ENCODE measurements at regions not wholly inside any gene's neighbourhood (a gene's known extent, or its start where the extent isn't known, plus 50 kb on each side); places are given as distances from the start of the nearest gene placed in this dataset.

DNA sequence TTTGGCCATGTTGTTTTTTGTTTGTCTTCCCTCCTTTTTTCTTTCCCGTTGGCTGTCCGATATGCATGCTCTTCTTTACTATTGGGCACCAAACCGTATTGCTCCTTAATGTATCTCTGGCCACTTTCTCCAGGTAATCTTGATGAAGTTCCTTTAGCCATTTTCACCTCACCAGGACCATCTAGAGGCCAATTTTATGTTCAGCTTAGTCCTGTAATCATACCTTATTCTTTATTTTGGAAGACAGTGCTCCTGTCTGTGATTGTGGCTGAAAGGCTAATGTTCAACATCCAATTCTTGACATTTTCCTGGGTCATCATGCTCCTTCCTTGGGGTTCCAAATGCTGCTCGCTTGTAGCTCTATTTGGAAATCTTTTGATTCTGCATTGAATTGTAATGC is 169.5 kb downstream of the S1PR1 start:
- TF ChIP-seq TEAD4 (IDR thresholded peaks at IDR 0.05): no peak
- no peak for TF ChIP-seq YY1 (IDR thresholded peaks at IDR 0.05; ENCODE audit: low read depth)
- TF ChIP-seq, protein P1, sequence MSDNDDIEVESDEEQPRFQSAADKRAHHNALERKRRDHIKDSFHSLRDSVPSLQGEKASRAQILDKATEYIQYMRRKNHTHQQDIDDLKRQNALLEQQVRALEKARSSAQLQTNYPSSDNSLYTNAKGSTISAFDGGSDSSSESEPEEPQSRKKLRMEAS (IDR thresholded peaks at IDR 0.05): no peak
- TF ChIP-seq TCF12 (IDR thresholded peaks at IDR 0.05; ENCODE audit: low read depth): no peak
- TF ChIP-seq, protein P2, sequence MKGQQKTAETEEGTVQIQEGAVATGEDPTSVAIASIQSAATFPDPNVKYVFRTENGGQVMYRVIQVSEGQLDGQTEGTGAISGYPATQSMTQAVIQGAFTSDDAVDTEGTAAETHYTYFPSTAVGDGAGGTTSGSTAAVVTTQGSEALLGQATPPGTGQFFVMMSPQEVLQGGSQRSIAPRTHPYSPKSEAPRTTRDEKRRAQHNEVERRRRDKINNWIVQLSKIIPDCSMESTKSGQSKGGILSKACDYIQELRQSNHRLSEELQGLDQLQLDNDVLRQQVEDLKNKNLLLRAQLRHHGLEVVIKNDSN (IDR thresholded peaks at IDR 0.05): no peak
- TF ChIP-seq EGR1 (IDR thresholded peaks at IDR 0.05): no peak
- no peak for TF ChIP-seq CEBPB (IDR thresholded peaks at IDR 0.05)
- TF ChIP-seq ZBTB7A (IDR thresholded peaks at IDR 0.05; ENCODE audit: low read depth): no peak
- no peak for TF ChIP-seq TAF1 (IDR thresholded peaks at IDR 0.05; ENCODE audit: low read depth)
- no peak for TF ChIP-seq FOXM1 (IDR thresholded peaks at IDR 0.05; ENCODE audit: borderline replicate concordance, low read depth)
- no peak for TF ChIP-seq NFIC (IDR thresholded peaks at IDR 0.05)
- no peak for TF ChIP-seq RAD21 (IDR thresholded peaks at IDR 0.05; ENCODE audit: low read depth)
- TF ChIP-seq, protein P3, sequence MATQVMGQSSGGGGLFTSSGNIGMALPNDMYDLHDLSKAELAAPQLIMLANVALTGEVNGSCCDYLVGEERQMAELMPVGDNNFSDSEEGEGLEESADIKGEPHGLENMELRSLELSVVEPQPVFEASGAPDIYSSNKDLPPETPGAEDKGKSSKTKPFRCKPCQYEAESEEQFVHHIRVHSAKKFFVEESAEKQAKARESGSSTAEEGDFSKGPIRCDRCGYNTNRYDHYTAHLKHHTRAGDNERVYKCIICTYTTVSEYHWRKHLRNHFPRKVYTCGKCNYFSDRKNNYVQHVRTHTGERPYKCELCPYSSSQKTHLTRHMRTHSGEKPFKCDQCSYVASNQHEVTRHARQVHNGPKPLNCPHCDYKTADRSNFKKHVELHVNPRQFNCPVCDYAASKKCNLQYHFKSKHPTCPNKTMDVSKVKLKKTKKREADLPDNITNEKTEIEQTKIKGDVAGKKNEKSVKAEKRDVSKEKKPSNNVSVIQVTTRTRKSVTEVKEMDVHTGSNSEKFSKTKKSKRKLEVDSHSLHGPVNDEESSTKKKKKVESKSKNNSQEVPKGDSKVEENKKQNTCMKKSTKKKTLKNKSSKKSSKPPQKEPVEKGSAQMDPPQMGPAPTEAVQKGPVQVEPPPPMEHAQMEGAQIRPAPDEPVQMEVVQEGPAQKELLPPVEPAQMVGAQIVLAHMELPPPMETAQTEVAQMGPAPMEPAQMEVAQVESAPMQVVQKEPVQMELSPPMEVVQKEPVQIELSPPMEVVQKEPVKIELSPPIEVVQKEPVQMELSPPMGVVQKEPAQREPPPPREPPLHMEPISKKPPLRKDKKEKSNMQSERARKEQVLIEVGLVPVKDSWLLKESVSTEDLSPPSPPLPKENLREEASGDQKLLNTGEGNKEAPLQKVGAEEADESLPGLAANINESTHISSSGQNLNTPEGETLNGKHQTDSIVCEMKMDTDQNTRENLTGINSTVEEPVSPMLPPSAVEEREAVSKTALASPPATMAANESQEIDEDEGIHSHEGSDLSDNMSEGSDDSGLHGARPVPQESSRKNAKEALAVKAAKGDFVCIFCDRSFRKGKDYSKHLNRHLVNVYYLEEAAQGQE (IDR thresholded peaks at IDR 0.05; ENCODE audit: low read depth): no peak
- TF ChIP-seq EP300 (IDR thresholded peaks at IDR 0.05; ENCODE audit: borderline replicate concordance): no peak

DNA sequence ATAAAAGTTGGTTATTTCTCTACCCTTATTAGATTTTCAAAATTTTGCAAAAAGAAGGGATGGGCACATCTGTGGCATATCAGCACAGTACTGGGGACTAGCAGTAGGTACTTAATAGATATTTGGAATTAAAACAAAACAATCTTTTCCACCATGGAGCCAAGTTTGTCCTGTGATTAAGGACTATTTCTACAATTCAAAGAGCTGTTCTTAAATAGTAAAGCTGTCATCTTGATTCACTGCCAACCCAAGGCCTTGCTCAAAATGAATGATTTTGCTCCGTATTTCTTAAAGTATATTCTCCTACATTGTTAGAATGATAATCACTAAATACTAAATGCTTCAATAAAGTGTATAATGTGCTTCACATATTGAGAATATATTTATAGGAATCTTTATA is 169.9 kb downstream of the S1PR1 start:
- TF ChIP-seq NFIC (IDR thresholded peaks at IDR 0.05): no peak
- TF ChIP-seq RAD21 (IDR thresholded peaks at IDR 0.05; ENCODE audit: low read depth): no peak
- TF ChIP-seq, protein P3 (IDR thresholded peaks at IDR 0.05; ENCODE audit: low read depth): no peak
- no peak for TF ChIP-seq FOXM1 (IDR thresholded peaks at IDR 0.05; ENCODE audit: borderline replicate concordance, low read depth)
- TF ChIP-seq, protein P2 (IDR thresholded peaks at IDR 0.05): no peak

DNA sequence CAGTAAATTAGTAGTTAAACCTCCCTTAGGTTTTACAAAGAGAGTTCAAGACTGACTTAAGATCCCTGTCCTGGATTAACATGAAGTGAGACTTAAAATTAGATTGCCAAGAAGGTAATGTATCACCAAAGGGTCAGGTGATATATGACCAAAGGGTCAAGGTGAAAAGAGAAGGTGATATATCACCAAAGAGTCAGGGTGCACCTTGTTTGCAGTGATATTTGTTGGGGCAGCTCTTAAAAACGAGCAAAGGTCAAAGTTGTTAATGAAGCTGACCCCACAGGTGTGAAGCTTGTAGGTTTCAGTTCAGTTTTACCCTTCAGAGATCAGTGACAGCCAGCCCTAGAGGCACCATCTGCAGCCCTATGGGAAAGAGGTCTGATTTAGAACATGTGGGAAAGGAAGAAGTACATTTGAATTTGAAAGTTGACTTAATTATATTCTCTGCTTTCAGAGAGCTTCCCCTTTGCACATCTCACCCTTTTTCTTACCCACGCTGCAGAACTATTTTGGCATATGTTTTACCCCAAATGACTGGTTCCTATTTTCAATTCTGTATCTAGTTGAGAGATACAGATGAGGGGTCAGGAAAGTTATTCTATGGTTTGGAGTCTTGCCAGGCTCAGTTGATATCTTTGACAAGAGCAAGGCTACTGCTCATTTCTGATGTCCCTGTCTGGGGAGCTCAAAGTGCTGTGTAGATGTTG is 170.8 kb downstream of the S1PR1 start:
- no peak for TF ChIP-seq NFIC (IDR thresholded peaks at IDR 0.05)
- TF ChIP-seq TCF12 (IDR thresholded peaks at IDR 0.05; ENCODE audit: low read depth): no peak
- no peak for TF ChIP-seq EGR1 (IDR thresholded peaks at IDR 0.05)
- no peak for TF ChIP-seq FOXM1 (IDR thresholded peaks at IDR 0.05; ENCODE audit: borderline replicate concordance, low read depth)
- TF ChIP-seq ZBTB7A (IDR thresholded peaks at IDR 0.05; ENCODE audit: low read depth): no peak
- no peak for TF ChIP-seq TEAD4 (IDR thresholded peaks at IDR 0.05)
- TF ChIP-seq, protein P2 (IDR thresholded peaks at IDR 0.05): no peak
- TF ChIP-seq YY1 (IDR thresholded peaks at IDR 0.05; ENCODE audit: low read depth): no peak
- TF ChIP-seq CREB1 (IDR thresholded peaks at IDR 0.05; ENCODE audit: low read depth): no peak
- TF ChIP-seq RAD21 (IDR thresholded peaks at IDR 0.05; ENCODE audit: low read depth): no peak
- TF ChIP-seq, protein P1 (IDR thresholded peaks at IDR 0.05): no peak
- TF ChIP-seq, protein P3 (IDR thresholded peaks at IDR 0.05; ENCODE audit: low read depth): no peak
- TF ChIP-seq EP300 (IDR thresholded peaks at IDR 0.05; ENCODE audit: borderline replicate concordance): no peak
- TF ChIP-seq CEBPB (IDR thresholded peaks at IDR 0.05): no peak
- TF ChIP-seq TAF1 (IDR thresholded peaks at IDR 0.05; ENCODE audit: low read depth): no peak

All from Ishikawa (cell line).